ENCODE measurements at regions not wholly inside any gene's neighbourhood (a gene's known extent, or its start where the extent isn't known, plus 50 kb on each side); places are given as distances from the start of the nearest gene placed in this dataset.

DNA sequence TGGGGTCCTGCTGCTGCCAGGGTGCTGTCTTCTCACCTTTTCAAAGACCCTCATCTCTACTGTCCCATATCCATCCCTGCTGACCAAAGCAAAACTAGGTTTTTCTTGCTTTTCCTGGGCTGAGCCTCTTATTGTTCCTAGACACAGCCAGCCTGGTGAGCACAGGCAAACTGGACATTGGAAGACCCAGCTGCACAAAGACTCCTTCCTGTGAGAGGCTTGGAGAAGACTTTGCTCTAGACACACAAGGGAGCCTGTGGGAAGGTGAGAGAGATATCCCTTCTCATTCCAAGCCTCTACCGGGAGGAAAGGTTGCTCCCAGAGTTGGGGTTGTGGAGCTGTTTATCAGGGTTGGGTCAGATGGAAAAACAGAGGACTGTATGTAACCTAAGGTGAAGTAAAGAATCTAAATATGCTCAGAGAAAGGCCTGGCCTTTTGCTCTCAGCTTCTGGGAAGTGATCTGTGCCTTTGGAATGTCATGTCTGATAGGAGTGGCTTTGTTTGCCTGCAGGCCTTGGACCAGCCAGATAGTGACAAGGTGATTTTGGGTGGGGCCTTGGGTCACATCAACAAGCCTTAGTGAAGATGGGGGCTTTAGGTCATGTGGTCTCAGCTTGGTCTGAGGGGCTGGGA lies 87.6 kb upstream of the RUNX1 start:
- TF ChIP-seq CTCF (IDR thresholded peaks at IDR 0.05) (no peak), POLR2A (IDR thresholded peaks at IDR 0.05; ENCODE audit: low read length) (no peak), ZSCAN20 (CRISPR knock-in tag; IDR thresholded peaks at IDR 0.05) (no peak), SMC3 (IDR thresholded peaks at IDR 0.05) (no peak), KDM1A (IDR thresholded peaks at IDR 0.05; ENCODE audit: low read depth) (no peak)
- TF ChIP-seq, protein P1, sequence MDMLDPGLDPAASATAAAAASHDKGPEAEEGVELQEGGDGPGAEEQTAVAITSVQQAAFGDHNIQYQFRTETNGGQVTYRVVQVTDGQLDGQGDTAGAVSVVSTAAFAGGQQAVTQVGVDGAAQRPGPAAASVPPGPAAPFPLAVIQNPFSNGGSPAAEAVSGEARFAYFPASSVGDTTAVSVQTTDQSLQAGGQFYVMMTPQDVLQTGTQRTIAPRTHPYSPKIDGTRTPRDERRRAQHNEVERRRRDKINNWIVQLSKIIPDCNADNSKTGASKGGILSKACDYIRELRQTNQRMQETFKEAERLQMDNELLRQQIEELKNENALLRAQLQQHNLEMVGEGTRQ (IDR thresholded peaks at IDR 0.05), result no peak
- TF ChIP-seq, protein P2, sequence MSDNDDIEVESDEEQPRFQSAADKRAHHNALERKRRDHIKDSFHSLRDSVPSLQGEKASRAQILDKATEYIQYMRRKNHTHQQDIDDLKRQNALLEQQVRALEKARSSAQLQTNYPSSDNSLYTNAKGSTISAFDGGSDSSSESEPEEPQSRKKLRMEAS (IDR thresholded peaks at IDR 0.05), result no peak
- TF ChIP-seq, protein P3, sequence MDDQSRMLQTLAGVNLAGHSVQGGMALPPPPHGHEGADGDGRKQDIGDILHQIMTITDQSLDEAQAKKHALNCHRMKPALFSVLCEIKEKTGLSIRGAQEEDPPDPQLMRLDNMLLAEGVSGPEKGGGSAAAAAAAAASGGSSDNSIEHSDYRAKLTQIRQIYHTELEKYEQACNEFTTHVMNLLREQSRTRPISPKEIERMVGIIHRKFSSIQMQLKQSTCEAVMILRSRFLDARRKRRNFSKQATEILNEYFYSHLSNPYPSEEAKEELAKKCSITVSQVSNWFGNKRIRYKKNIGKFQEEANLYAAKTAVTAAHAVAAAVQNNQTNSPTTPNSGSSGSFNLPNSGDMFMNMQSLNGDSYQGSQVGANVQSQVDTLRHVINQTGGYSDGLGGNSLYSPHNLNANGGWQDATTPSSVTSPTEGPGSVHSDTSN (IDR thresholded peaks at IDR 0.05), result no peak

Measured in A549 (cell line).